C4-2B (cell line): ENCODE measurements at regions not wholly inside any gene's neighbourhood (a gene's known extent, or its start where the extent isn't known, plus 50 kb on each side); places are given as distances from the start of the nearest gene placed in this dataset.

Experiments
- CTCF ChIP-seq: fragments of 450-650 bp; conservative IDR thresholded peaks from 2 replicates; pipeline ENCODE4 v1.5.1; 2017; ENCODE audit warnings: mild to moderate bottlenecking
- ZFX ChIP-seq: fragments of 450-650 bp; IDR thresholded peaks from 2 replicates; pipeline ENCODE4 v1.6.1; 2017

- no peak for TF ChIP-seq CTCF
- no peak for TF ChIP-seq ZFX
Observed at GRCh38 chr12:89256060-89256459, 96.2 kb downstream of the DUSP6 start.
